ENCODE measurements at regions not wholly inside any gene's neighbourhood (a gene's known extent, or its start where the extent isn't known, plus 50 kb on each side); places are given as distances from the start of the nearest gene placed in this dataset.
"Not testable (repeated sequence)": the region's sequence is repeated elsewhere in the genome, so short reads cannot be mapped to it uniquely, and the experiment has no call there.

- intact Hi-C loops (cut with DNase I, micrococcal nuclease), result no loop called here
- Histone ChIP-seq H3K4me3 (no peak overlapping the region), H3K4me1 (ENCODE audit: low read depth) (no peaks in the 10 kb centered on the region), H3K36me3 (ENCODE audit: low read depth) (no peaks in the 10 kb centered on the region), H3K9me3 (peaks cover 36% of the 10 kb centered on the region)
- no peak for DNase-seq
- no peak for ATAC-seq
- TF ChIP-seq CTCF (IDR thresholded peaks at IDR 0.05), result no peak
Observed at GRCh38 chr7:145817687-145818086, 298.9 kb upstream of the CNTNAP2 start.

GRCh38 chr7:145812218-145812617 lies 304.4 kb upstream of the CNTNAP2 start:
- no peak for ATAC-seq
- Histone ChIP-seq H3K36me3 (ENCODE audit: low read depth) (no peaks in the 10 kb centered on the region), H3K4me1 (ENCODE audit: low read depth) (no peaks in the 10 kb centered on the region), H3K4me3 (no peak overlapping the region), H3K9me3 (peaks cover 8% of the 10 kb centered on the region)
- intact Hi-C loops (cut with DNase I, micrococcal nuclease), result no loop called here
- DNase-seq, result no peak
- no peak for TF ChIP-seq CTCF (IDR thresholded peaks at IDR 0.05)

GRCh38 chr7:145805496-145805895 lies 311.1 kb upstream of the CNTNAP2 start:
- H3K4me3 ChIP-seq; ATAC-seq; H3K36me3 ChIP-seq (ENCODE audit: low read depth); H3K4me1 ChIP-seq (ENCODE audit: low read depth); H3K9me3 ChIP-seq; intact Hi-C loops (cut with DNase I, micrococcal nuclease); DNase-seq: not testable (repeated sequence)

- no peak for TF ChIP-seq CTCF (IDR thresholded peaks at IDR 0.05)
- H3K4me1 ChIP-seq (ENCODE audit: low read depth), result no peaks in the 10 kb centered on the region
- no peaks in the 10 kb centered on the region for H3K9me3 ChIP-seq
- DNase-seq (no peak), ATAC-seq (no peak)
- intact Hi-C loops (cut with DNase I, micrococcal nuclease), result no loop called here
- no peaks in the 10 kb centered on the region for H3K36me3 ChIP-seq (ENCODE audit: low read depth)
- no peak overlapping the region for H3K4me3 ChIP-seq
Observed at GRCh38 chr7:145797507-145797906, 319.1 kb upstream of the CNTNAP2 start.

GRCh38 chr7:145795132-145795531 lies 321.5 kb upstream of the CNTNAP2 start:
- H3K9me3 ChIP-seq, result peaks cover 5% of the 10 kb centered on the region
- no peak for TF ChIP-seq CTCF (IDR thresholded peaks at IDR 0.05)
- ATAC-seq, result no peak
- intact Hi-C loops (cut with DNase I, micrococcal nuclease), result no loop called here
- no peak overlapping the region for H3K4me3 ChIP-seq
- no peak for DNase-seq
- H3K36me3 ChIP-seq (ENCODE audit: low read depth), result no peaks in the 10 kb centered on the region
- H3K4me1 ChIP-seq (ENCODE audit: low read depth), result no peaks in the 10 kb centered on the region

- no peaks in the 10 kb centered on the region for H3K36me3 ChIP-seq (ENCODE audit: low read depth)
- no peak for ATAC-seq
- intact Hi-C loops (cut with DNase I, micrococcal nuclease), result no loop called here
Observed at GRCh38 chr7:145784809-145785780, 331.5 kb upstream of the CNTNAP2 start.

GRCh38 chr7:145781388-145781787 lies 335.2 kb upstream of the CNTNAP2 start:
- H3K36me3 ChIP-seq (ENCODE audit: low read depth); intact Hi-C loops (cut with DNase I, micrococcal nuclease); ATAC-seq; H3K4me1 ChIP-seq (ENCODE audit: low read depth); H3K4me3 ChIP-seq; DNase-seq: not testable (repeated sequence)
- peaks cover 19% of the 10 kb centered on the region for H3K9me3 ChIP-seq

More at GRCh38 chr7:145784809-145785780, 331.5 kb upstream of the CNTNAP2 start:
- no peak overlapping the region for H3K4me3 ChIP-seq
- no peak for DNase-seq
- peaks cover 25% of the 10 kb centered on the region for H3K9me3 ChIP-seq
- no peak for TF ChIP-seq CTCF (IDR thresholded peaks at IDR 0.05)
- H3K4me1 ChIP-seq (ENCODE audit: low read depth), result no peaks in the 10 kb centered on the region
